ENCODE measurements at regions not wholly inside any gene's neighbourhood (a gene's known extent, or its start where the extent isn't known, plus 50 kb on each side); places are given as distances from the start of the nearest gene placed in this dataset.

DNA sequence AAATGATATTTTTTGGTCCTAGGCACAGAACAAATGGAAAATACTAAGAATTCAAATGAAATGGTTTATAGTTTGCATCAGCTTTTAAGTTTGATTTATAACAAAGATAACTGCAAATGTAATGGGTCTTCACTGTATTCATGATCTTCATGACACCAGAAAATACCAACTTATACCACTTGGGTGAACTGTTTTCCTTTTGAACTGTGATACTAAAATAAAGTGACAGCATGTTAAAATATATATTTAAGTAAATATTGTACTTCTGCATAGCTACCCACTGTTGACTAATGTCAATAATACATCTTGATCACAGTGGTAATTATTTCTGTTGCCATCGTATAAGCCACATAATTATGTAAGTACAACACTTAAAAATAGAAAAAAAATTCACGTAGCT lies 442.0 kb upstream of the ANKRD30A start:
- TF ChIP-seq POLR2AphosphoS5 (IDR thresholded peaks at IDR 0.05), result no peak
- TF ChIP-seq, protein P1, sequence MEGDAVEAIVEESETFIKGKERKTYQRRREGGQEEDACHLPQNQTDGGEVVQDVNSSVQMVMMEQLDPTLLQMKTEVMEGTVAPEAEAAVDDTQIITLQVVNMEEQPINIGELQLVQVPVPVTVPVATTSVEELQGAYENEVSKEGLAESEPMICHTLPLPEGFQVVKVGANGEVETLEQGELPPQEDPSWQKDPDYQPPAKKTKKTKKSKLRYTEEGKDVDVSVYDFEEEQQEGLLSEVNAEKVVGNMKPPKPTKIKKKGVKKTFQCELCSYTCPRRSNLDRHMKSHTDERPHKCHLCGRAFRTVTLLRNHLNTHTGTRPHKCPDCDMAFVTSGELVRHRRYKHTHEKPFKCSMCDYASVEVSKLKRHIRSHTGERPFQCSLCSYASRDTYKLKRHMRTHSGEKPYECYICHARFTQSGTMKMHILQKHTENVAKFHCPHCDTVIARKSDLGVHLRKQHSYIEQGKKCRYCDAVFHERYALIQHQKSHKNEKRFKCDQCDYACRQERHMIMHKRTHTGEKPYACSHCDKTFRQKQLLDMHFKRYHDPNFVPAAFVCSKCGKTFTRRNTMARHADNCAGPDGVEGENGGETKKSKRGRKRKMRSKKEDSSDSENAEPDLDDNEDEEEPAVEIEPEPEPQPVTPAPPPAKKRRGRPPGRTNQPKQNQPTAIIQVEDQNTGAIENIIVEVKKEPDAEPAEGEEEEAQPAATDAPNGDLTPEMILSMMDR (IDR thresholded peaks at IDR 0.05), result no peak
